GM21367 (cell line): ENCODE measurements at regions not wholly inside any gene's neighbourhood (a gene's known extent, or its start where the extent isn't known, plus 50 kb on each side); places are given as distances from the start of the nearest gene placed in this dataset.

Source experiments
- ATAC-seq: cut with Tn5 transposase; IDR thresholded peaks from one replicate; pipeline ENCODE4 v1.9.1; 2021; ENCODE audit not compliant: unreplicated experiment

DNA sequence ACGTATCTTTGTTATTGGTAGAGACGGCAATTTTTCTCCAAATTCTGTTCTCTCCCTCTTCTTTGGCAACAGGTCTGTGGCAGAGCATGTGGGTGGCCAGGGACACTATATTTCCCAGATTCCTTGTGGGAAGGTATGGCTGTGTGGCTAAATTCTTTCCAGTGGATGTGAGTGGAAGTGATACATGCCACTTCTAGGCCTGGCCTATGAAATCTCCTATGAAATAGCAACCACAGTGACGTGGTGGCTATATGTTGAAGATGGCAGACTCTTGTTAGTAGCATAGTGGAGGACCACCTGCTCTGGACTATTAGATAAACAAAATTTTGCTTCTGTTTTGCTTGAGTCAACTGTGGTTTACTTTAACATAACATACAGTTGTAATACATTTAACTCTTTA, 243.3 kb downstream of the IL20RB start:
- no peak for ATAC-seq

DNA sequence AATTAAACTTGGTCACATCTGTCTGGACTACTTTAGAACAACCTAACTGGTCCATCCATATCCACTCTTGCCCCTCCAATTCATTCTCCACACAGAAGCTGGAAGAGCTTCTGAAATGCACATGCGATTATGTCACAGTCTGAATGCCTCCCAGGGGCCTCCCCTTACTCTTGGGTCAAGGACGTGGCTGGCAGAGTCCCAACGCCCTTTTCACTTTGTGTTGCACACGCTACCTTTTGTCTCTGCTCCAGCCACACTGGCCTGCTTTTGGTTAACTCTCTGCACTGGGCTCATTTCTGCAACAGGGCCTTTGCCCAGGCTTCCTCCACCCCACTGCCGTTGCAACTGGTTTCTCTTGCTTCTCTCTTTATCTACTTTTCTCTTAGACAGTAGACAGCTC, 245.2 kb downstream of the IL20RB start:
- no peak for ATAC-seq

DNA sequence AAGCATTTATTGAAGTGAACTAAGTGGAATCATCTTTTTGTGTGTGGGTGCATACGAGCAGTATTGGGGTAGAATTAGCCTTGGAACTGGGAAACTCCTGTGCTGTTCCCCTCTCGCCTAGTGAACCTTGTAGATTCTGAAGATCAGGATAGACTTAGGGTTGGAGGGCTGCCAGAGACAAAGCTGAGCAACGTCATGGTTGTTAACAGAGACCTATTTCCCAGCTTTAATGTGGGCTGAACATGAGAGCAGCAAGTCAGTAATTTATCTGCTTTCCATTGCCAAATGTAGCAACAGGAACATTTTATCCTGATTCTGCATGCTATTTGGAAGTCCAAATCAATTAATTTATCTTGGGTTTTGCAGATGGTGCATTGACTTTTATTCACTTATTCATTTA, 246.6 kb downstream of the IL20RB start:
- ATAC-seq: no peak

DNA sequence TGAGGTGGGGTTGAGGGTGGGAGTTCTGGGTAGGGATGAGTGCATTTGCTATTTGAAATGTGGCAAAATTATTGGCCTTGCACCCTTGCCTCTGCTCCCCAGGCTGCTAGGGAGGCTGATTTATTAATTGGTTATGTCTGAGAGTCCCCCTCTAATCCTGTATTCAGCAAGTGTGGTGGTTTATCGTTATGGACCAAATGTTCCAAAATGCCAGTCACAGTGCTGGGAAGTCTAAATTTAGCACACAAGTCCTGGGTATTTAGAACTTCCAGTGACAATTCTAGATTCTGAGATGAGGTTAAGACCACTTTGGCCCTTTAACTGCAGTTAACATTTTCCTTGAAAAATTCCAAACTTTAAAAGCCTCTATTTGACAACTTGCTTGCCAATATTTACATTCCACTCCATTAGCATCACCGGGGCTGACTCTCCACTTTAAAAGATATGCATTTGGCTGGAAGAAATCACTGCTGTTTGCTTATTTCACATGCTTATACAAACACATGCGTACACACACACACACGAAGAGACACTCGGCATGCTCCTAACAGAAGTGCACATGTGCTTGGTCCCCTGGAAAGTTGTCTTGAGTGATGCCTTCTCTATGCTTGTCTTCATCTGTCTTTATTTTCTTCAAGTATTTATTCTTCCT, 247.7 kb downstream of the IL20RB start:
- no peak for ATAC-seq

DNA sequence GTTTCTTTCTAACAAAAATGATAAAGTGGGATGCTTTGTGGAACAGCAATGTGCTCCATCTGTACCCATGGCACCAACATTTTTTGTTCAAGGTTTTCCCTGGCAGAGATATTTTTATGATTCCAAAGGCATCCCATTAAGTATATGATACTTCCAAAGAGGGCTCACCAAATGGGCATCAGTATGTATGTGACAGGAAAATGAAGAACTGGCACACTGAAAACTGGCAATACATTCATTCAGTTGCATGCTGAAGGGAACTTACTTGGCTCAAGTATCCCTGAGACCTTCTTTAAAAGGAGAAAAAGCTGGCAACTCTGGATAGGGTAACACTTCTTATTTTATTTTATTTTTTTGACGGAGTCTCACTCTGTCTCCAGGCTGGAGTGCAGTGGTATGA, 249.8 kb downstream of the IL20RB start:
- ATAC-seq: no peak

DNA sequence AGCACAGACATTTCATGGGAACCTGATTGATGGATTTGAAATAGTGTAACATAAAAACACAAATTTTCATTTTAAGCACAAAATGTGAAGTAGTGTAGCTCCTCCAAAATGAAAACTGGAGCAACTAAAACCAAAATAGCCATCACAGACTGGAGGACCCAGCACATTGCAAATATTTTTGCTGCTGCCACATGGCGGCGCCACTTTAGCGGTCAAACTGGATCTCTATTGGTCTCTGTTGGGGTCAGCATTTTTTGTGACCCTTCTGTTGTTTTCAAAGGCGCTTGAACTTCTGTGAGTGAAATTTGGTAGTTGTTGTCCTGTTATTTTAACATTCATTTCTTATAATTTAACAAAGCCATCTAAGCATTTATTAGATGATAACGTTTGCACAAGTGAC, 259.9 kb downstream of the IL20RB start:
- ATAC-seq: no peak

DNA sequence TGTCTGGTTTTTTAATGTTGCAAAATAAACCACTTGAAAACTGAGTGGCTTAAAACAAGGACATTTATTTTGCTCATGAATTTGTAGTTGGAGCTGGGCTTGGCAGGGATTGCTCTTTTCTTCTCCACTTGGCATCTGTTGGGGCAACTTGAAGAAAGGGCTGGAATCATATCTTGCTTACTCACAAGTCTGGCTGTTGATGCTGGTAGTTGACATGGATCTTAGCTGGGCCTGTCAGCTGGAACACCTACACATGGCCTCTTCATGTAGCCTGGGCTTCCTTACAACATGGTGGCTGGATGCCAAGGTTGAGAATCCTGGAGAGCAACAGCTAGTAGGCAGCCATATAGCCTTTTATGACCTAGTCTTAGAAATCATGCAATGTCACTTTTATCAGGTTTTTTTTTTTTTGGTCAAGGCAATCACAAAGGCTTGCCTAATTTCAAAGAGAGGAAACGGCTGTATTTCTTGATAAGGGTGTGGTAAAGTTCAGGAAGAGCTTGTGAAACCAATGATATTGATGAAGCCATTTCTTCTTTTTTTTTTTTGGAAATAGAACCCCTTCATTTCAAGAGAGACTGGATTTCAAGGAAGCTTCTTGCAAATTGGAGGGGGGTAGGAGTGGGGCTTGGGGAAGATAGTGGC, 262.1 kb downstream of the IL20RB start:
- ATAC-seq: no peak

DNA sequence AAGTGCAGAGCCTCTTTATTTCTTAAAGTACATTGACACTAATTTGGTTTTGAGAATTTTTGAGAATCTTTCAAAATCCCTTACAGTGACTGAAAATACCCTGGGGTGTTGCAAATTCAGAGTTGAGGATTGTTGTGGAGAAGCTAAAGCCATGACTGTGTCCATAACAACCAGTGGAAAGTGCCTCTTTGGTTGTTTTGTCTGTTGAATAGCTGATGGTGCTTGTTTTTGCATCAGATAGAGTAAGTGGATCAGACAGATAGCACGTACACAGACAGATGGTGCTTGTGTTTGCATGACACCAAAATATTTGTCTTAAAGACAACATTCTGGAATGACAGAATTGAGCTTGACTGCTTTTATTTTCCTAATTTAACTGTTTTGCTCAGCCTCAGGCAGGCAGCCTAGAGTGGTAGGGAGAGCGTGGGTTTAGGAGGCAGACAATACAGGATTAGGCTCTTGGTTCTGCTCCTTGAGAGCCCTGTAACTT, 265.0 kb downstream of the IL20RB start:
- no peak for ATAC-seq

DNA sequence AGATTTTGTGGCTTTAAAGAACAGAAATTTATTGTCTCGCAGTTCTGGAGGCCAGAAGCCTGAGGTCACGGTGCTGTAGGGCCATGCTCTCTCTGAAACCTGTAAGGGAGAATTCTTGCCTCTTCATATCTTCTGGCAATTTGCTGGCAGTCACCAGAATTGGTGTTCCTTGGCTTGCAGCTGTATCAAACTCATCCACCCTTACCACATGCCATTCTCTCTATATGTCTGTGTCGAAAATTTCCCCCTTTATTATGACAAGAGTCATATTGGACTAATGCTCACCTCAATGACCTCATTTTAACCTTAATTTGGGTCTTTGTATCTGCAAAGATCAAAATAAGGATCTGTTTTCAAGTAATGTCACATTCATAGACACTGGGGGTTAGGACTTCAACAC, 266.7 kb downstream of the IL20RB start:
- no peak for ATAC-seq

DNA sequence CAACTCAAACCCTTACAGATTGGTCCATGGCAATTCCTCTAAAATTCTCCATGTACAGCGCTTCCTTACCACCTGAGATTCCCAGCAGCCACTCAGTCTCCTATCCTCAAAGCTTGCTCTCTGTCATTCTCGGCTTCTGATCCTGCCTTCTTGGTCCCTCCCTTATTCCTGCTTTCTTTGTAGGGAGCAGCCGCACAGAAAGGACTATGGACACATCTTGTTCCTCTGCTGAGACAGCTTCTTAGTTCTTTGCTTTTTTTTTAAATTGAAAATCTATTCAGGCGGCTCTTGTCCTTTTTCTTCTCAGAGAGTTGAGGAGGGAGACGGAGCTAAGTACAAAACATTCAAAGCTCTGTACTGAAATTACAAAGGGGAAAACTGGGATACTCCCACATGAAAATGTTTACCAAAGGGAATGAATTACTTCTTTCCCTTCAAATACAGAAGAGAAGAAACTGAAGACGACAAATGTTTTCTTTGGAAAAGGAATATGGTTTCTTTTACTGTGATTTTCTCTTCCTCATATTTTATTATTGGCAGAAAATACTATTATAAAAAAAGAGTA, 285.1 kb downstream of the IL20RB start:
- ATAC-seq: no peak

DNA sequence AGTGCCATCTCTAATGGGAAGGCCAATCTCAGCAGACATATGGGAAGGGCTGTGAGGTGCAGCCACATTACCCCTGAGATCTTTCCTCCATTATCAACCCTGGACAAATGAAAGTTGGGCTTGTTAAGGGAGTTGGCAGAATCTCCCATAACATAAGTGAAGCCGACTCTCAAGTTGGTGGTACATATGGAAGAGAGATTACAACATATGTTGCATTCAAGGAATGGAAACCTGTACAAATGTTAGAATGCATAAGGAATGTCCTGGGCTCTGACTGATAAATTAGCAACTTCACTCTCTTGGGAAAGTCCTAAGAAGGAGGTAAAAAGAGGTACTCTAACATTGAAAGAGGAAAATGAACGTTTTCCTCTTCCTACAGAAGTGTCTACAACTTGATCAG, 288.7 kb downstream of the IL20RB start:
- no peak for ATAC-seq

DNA sequence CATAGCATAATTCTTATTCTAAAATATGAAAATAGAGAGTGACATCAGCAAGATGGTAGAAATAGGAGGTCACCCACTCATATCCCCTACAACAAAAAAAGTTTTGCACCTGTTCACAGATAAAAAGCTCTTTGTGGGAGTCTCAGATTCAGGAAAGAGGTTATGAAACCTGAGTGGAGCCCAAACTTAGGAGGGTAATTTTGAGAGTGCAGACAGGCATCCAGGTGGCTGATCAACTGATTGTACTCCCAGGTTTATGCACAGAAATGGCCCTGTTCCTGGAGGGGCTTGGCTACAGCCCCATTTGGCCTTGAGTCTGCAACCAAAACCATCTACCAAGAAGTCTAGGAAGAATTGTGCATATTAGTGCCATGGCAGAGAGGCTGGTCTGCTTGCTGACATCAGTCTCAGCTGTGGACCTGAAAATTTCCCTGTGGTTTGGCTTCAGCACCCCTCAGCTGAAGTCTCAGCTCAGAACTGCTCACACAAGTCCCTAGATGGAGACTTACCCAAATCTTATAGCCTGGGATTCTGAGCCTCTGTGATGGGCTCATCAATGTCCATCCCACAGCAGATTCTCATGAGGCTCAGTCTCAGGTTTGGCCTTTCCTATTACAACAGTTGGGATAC, 291.6 kb downstream of the IL20RB start:
- ATAC-seq: no peak

DNA sequence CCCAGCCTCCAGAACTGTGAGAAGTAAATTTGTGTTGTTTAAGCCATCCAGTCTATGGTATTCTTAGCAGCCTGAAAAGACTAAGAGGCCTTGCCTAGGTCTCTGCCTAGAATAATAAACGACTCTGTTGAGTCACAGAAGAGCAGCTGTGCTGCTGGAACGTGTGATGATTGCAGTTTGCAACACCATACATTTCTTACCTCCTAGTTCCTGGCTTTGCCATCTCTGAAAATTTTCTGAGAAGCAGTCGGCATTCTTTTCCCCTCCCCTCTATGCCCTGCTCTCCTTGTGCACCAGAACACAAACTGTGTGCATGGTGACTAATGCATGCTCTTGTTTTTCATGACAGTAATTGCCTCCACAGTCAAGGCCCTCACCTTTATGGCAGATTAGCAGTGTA, 301.3 kb downstream of the IL20RB start:
- no peak for ATAC-seq

DNA sequence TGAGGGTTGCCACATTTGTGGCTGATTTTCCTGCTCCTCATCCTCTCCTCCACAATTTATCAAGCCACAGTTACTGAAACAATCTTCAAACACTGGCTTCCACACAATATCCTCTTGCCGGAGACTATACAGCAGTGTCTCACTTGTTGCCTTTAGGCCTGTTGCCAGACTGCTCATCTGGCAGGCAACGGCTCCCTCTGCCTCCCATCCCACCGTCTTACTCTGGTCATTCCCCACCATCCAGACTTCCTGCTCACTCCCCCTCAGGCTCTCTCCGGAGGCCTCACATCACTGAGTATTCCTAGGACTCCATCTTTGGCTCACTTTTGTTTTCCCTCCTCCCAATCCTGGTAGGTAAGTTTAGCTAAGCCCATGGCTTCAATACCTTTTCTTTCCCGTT, 301.9 kb downstream of the IL20RB start:
- no peak for ATAC-seq

DNA sequence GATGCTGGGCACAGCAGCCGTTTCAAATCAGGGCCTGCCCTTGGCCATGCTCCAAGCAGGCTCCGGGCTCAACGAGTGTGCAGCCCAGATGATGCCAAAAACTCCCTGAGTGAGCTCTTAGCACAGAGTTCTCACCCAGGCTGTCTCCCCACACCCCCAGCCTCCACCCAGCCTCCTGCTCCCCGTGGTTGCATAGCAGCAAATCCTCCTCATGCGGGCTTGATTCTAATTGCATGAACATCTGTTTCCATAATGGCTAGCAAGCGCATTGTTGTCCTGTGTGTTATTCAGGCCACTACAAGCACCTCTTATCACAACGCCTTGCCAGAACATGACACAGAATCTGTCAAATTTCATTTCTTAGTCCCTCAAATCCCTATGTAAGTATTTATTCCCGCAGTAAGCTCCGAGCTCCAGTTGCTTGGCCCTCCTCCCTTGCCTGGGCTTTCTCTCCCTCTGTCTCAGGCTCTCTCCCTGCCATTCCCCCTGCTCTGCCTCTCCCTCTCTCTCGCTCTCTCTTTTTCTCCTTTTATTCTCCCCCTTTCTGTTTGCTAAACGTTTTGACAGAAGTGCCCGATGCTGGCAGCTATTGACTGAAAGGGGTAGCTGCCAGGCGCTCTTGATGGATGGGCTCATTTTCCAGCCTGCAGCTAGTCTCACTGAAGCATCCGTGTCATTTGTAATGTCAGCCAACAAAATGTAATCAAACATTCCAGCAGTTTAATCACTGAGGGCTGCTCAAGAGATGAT, 306.5 kb downstream of the IL20RB start:
- no peak for ATAC-seq

DNA sequence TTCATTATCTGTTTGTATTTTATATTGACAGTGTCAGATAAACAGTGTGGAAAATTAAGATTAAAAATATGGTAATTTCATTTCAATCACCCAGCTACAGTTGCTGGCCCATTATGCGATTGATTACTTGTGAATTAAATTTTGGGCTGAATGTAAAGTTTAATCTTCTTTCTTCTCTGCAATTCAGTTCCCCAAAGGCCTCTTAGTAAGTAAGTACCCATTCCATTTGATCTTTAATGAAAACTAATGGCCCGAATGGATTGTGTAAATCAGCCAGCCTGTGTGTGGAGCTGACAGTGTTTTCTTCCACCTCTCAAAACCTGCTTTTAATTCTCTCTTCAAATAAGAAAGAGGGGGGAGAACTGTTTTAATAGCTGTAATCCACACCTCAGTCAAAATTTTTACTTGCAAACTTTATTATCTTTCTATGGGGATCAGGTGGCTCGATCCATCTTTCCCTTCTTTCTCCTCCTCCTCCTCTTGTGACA, 307.1 kb downstream of the IL20RB start:
- ATAC-seq: no peak

DNA sequence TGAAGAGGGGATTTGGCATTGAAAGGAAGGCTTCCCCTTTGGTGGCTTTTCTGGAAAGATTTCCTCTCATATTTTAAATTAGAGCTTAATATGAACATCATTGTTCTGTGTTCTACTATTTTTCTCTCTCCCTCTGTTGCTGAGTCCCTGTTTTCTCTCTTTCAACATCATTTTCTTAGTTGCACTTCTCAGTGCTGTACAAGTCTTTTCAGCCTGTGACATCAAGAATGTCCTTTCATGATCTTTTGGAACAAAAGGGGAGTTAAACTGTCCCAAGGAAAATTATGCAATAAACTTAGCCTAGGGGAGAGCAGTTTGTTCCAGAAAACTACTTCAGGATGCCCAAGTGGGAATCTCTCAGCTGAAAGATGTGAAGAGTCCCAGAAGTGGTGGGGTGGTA, 325.1 kb downstream of the IL20RB start:
- no peak for ATAC-seq

DNA sequence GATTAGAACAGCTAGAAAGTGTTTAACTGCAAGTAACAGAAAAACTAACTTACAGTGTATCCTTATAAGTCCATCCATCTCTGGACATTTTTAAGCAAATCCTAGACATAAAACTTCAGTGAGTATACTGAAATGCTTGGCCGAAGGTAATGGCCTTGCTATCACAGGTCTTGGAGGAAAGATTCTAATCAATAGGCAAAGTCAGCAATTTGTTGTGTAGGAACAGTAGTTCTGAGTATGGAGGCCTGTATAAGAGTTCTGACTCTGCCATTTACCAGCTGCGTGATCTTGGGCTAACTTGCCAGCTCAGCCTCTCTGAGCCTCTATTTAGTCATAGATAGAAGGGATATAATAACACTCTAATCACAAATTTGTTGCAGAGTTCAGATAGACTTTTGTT, 328.1 kb downstream of the IL20RB start:
- ATAC-seq: no peak

DNA sequence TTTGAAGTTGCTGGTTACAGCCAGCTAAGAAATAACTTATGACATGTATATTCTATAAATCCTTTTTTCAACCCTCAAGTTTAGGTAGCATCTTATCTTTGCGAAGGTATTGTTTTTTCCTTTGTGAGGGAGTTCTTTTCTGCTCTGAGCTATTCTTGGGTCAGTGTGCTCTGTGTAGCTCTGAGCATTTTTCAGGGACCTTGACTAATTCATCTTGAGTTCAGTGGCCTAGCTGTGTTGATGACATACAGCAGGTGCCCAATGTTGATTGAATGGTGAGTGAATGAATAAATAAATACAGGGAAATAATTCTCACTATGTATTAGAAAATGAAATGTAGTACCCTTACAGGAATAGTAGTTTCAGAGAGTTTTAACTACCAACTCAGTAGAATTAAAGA, 335.3 kb downstream of the IL20RB start:
- no peak for ATAC-seq

DNA sequence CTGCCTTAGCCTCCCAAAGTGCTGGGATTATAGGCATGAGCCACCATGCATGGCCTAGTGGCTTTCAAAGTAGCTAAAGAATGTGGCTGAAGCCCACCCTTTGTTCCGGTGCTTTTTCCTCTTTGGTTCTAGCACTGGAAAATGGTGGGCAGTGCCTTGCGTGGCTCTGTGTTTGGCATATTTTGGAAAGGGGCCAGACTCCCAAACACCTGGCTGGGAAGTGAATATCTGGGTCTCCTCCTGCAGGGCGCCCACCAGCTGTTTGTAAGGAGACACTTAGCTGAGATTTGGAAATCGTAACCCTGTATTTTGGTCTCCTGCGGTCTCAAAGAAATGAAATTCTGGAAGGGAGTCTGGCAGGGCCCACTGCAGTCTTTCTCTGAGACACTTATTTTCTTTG, 336.4 kb downstream of the IL20RB start:
- ATAC-seq: no peak

DNA sequence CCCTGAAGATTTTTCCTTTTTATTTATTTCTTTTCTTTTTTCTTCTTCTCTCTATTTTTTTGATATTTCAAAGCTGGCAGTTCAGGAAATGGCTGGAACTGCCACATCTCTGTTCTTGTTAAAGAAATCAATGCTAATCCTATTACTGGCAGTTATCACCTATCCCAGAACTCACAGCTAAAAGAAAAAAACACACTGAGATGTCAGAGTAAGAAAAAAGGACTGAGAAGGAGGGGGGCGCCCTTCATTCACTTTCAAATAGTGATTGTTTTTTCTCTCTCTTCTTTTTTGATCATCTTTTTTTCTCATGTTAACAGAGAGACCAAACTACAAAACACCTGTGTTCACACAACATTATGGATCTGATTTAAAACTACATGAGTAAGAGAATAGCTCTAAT, 337.1 kb downstream of the IL20RB start:
- no peak for ATAC-seq
